Testis (tissue), 2 donors: ENCODE measurements at regions not wholly inside any gene's neighbourhood (a gene's known extent, or its start where the extent isn't known, plus 50 kb on each side); places are given as distances from the start of the nearest gene placed in this dataset.

ENCODE experiments used
- DNase-seq: peaks from one replicate; pipeline ENCODE4 v3.0.0-alpha.2; 2019
- H3K27ac ChIP-seq, 2 donors: fragments of 200-600 bp; sonication (generic); one replicate each; pipeline ENCODE4 v1.5.1; 2019
- H3K27me3 ChIP-seq: fragments of 200-600 bp; sonication (generic); one replicate; pipeline ENCODE4 v1.5.1; 2019
- H3K36me3 ChIP-seq: fragments of 200-600 bp; sonication (generic); one replicate; pipeline ENCODE4 v1.5.1; 2017; ENCODE audit warnings: low read depth; ENCODE audit errors: missing control alignments
- H3K4me1 ChIP-seq: fragments of 200-600 bp; sonication (generic); one replicate; pipeline ENCODE4 v1.5.1; 2019
- H3K4me3 ChIP-seq, 2 donors: fragments of 200-600 bp; sonication (generic); one replicate each; pipeline ENCODE4 v1.5.1; 2017 to 2019
- H3K9me3 ChIP-seq: fragments of 200-600 bp; sonication (generic); one replicate; pipeline ENCODE4 v1.5.1; 2017
- POLR2A ChIP-seq: fragments of 450-650 bp; IDR thresholded peaks from one replicate; pipeline ENCODE4 v1.6.1; 2017; ENCODE audit warnings: antibody characterized with exemption, mild to moderate bottlenecking, moderate library complexity
- WGBS, 2 donors: methylation state at CpG; one replicate each; pipeline ENCODE4 v1.1.5; 2018; 5-methylcytosine and 5-hydroxymethylcytosine counted together
- intact Hi-C: fragments of 100-400 bp; cut with DNase I; formaldehyde crosslinking; loops from one replicate; pipeline ENCODE4 v1.15.1; 2023; ENCODE audit warnings: low total_unique reads
- TF ChIP-seq, protein P1 (sequence below), 3 experiments: fragments of 450-650 bp in 2 of 3; fragments of 200-600 bp in 1 of 3; sonication (generic) in 1 of 3; IDR thresholded peaks; one replicate each; pipeline ENCODE4 v1.5.1; 2016 to 2019; ENCODE audit warnings: antibody characterized with exemption in 3 of 3, mild to moderate bottlenecking in 2 of 3, moderate library complexity in 1 of 3

DNA sequence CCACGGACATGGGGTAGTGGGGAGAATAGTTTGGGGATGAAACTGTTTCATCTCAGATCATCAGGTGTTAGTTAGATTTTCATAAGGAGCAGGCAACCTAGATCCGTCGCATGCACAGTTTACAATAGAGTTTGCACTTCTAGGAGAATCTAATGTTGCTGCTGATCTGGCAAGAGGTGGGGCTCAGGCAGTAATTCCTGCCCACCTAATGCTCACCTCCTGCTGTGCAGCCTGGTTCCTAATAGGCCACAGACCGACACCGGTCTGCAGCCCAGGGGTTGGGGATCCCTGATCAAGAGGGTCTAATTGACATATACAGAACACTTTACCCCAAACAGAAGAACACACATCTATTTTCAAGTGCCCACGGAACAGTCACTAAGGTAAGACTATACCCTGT is 275.1 kb downstream of the PTPRU start:
- TF ChIP-seq POLR2A, result no peak
- TF ChIP-seq, protein P1, sequence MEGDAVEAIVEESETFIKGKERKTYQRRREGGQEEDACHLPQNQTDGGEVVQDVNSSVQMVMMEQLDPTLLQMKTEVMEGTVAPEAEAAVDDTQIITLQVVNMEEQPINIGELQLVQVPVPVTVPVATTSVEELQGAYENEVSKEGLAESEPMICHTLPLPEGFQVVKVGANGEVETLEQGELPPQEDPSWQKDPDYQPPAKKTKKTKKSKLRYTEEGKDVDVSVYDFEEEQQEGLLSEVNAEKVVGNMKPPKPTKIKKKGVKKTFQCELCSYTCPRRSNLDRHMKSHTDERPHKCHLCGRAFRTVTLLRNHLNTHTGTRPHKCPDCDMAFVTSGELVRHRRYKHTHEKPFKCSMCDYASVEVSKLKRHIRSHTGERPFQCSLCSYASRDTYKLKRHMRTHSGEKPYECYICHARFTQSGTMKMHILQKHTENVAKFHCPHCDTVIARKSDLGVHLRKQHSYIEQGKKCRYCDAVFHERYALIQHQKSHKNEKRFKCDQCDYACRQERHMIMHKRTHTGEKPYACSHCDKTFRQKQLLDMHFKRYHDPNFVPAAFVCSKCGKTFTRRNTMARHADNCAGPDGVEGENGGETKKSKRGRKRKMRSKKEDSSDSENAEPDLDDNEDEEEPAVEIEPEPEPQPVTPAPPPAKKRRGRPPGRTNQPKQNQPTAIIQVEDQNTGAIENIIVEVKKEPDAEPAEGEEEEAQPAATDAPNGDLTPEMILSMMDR (IDR thresholded peaks at IDR 0.05), result no peak
- peak; percentile 4 for DNase-seq
- Histone ChIP-seq H3K4me1 (no peaks in the 10 kb centered on the region), H3K27ac (no peak overlapping the region), H3K4me3 (no peak overlapping the region), H3K36me3 (no peaks in the 10 kb centered on the region), H3K27me3 (no peaks in the 10 kb centered on the region), H3K9me3 (no peaks in the 10 kb centered on the region)
- 74 to 78% methylated on average over 6 of the region's 6 CpGs for WGBS, 2 donors
- intact Hi-C loops, result no loop called here

DNA sequence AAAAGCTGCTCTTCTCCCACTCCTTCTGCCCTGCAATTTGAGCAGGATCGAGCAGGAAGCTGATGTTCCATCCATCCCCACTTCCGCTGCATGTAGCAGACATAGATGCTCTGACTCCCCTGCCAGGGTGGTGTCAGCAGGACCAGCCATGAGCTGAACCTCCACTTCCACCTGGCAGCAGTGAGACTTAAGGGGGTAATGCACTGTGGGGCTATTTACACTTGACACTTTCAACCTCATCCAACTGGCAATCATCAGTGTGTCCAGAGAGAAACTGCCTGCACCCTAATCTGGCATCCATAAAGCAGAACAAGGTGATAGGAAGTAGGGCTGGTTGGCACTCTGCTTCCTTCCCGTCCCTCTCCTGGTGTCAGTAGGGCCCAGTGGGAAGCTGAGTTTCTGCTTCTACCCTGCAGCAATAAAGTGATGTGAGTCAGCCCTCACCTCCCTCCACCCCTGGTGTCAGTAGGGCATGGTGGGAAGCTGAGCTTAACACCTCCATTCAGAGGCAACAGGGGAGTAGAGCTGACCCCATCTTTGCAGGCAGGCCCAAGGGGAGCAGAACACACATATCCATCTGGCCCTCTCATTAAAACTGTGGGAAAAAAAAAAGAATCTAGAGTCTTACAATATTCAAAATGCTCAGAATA is 272.3 kb downstream of the PTPRU start:
- peak; percentile 4 for DNase-seq
- Histone ChIP-seq H3K27ac (no peak overlapping the region), H3K4me1 (no peaks in the 10 kb centered on the region), H3K9me3 (no peaks in the 10 kb centered on the region), H3K4me3 (no peak overlapping the region), H3K27me3 (no peaks in the 10 kb centered on the region), H3K36me3 (no peaks in the 10 kb centered on the region)
- intact Hi-C loops, result no loop called here
- TF ChIP-seq, protein P1 (IDR thresholded peaks at IDR 0.05), result no peak
- TF ChIP-seq POLR2A, result no peak
- WGBS, 2 donors, result 73 to 75% methylated on average over 3 of the region's 3 CpGs

DNA sequence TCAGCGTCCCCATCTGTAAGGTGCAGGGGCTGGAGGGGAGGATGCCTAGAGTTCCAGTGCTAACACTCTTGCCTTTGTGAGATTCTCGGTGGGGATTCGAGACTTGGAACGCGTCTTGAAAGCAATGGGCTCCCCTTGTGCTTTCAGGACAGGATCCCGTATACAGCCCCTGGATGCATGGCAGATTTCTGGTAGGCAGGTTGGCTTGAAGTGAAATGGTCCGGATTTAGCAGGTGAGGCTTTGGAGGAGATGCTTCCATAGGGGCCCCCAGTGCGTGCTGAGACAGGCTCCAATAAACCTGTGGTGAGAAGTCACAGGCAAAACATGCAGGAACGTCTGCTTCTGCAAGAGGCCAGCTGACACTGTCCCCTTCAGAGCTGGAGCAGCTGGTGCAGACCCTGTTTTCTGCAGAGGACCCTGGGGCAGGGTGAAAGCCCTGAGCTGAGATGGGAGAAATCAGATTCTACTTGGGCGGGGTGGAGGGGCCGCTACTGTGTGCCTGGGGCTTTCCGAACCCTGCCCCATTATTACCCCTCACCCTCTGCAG is 270.4 kb downstream of the PTPRU start:
- DNase-seq, result peak; percentile 2
- intact Hi-C loops, result no loop called here
- WGBS, 2 donors, result 82 to 84% methylated on average over 12 of the region's 12 CpGs

DNA sequence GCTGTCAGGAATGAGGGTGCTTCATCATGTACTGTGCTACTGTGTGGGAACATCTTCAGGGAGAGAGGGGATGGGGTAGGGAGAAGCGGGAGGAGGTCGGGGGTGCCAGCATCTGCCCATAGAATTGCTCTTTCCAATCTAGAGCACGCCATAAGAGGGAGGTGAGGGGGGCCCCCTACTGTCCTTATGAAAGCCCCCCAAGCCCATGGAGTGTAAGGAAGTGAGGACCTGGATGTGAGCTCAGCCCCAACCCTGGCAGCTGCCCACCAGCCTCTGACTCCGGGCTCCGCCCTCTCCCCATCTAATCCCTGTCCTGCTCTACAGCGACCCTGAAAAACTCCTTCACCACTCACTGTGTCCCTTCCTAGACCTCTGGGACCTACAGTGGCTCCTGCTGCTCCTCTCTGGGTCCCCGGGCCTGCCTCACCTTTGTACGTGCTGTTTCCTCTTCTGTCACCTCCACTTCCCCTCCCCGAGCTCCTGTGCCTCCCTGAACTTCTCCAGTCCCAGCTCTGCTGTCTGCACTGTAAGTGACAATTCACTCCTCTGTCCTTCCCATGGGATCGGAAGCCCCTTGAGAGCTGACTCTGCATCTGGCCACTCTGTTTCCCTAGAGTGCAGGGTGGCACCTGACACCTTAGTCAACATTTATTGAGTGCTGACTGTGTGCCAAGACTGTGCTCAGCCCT is 269.4 kb downstream of the PTPRU start:
- no peak overlapping the region for H3K4me3 ChIP-seq
- DNase-seq, result no peak
- H3K4me1 ChIP-seq, result no peaks in the 10 kb centered on the region
- H3K27ac ChIP-seq, result no peak overlapping the region
- no peaks in the 10 kb centered on the region for H3K27me3 ChIP-seq
- intact Hi-C loops, result no loop called here
- 83% methylated on average over 9 to 10 of the region's 10 CpGs for WGBS, 2 donors
- no peaks in the 10 kb centered on the region for H3K36me3 ChIP-seq
- TF ChIP-seq POLR2A, result no peak
- TF ChIP-seq, protein P1 (IDR thresholded peaks at IDR 0.05), result no peak
- no peaks in the 10 kb centered on the region for H3K9me3 ChIP-seq

More for the DNA sequence above, 270.4 kb downstream of the PTPRU start:
- H3K36me3 ChIP-seq, result no peaks in the 10 kb centered on the region
- H3K27me3 ChIP-seq, result no peaks in the 10 kb centered on the region
- TF ChIP-seq, protein P1 (IDR thresholded peaks at IDR 0.05), result no peak
- no peak overlapping the region for H3K4me3 ChIP-seq
- H3K9me3 ChIP-seq, result no peaks in the 10 kb centered on the region
- no peaks in the 10 kb centered on the region for H3K4me1 ChIP-seq
- no peak overlapping the region for H3K27ac ChIP-seq
